ENCODE measurements at regions not wholly inside any gene's neighbourhood (a gene's known extent, or its start where the extent isn't known, plus 50 kb on each side); places are given as distances from the start of the nearest gene placed in this dataset.

DNA sequence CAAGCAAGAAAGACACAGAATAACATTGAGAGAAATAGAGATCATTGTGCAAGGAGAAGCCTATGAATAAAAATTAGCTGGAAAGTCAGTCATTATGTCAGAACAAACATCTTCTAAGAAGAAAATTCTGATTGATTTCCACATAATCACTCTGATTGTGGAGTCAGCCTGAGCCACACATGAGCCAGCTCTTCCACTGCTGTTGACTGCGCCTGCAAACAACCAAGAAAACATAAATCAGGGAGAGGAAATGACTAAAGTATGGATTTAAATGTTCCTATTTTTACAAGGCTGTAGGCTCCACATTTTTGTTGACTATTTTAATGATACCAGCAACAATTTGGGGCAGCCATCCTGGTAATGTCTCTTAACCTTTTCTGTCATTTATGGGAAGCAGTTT lies 962.3 kb downstream of the EFNB2 start:
- DNase-seq, result no peak

DNA sequence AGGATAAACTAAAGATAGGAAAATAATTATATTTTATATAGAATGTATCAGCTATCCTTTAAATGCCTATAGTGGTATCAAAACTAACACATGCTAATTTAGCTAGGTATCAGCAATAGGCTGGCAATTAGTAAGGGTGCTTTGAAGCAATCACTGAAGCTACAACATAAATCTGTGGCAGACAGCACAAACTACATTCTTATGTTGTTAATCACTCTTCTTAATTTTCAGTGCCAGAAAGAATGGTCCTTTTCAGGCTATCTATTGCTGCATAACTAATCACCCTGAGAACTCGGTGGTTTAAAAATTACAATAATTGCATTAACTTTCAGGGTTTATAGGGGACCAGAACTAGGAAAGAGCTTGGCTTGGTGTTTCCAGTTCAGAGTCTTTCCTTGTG lies 963.1 kb downstream of the EFNB2 start:
- no peak for DNase-seq

DNA sequence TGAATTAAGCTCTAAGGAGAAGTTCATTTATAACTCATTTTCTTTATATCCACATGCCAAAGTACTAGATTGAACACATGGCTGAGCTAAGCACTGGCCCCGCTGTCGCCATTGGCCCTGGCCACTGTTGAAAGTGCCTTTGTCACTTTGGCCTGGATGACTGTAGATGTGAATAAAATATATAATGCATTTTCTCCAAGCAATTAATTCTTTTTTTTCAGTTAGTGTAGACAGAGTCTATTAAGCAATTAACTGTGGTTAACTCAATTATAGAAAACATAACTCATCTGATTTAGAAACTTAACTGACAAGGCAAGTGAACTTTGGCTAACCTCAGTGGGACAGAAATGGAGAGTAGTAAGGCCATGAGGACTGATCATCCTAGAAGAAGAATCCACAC lies 965.6 kb downstream of the EFNB2 start:
- DNase-seq, result no peak

DNA sequence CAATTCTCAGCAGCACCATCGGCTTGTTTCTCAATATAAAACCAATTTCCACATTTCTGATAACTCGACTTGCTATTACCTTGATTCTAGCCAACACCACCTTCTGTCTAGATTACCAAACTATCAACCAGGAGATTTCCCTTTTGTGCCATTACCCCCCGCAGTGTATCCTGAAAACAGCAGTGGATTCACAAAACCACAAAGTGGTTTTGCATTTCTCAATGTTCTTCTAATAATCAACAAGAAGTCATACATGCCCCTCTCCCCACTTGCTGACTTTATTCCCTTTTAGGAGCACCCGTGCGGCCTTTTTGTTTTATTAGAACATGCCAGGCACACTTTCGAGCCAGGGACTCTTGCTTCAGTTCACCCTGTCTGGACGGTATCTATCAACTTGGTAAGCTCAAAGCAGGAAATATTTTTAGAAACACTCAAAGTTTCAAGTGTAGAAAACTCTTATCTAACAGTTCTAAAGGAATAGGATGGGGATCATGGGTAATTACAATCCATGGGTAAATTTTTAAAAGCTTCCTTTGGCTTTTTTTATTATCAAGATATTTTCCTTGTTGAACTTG lies 967.4 kb downstream of the EFNB2 start:
- DNase-seq, result no peak

DNA sequence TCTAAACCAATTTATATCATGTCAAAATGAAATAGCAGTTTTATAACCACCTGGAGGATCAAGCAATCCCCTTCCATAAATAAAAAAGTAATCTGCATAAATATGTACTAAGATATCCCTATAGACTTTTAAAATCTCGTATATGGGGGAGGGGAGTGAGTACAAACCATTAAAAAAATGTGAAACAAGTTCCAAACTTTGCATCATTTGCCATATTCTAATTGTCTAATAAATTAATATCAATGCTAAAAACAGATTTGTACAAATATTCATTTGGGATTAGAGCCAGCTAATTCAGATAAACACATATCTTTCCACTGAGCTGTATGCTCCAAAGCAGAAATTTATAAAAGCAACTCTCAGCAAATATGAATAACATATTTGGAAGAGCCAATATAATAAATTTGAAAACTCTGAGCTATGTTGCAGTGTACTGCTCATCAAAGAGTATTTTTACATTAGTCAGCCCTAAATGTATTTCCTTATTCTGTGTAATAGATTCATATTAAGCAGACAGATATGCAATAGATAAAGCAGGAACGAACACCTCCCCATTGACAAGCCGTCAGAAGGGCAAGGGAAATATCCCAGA lies 970.2 kb downstream of the EFNB2 start:
- no peak for DNase-seq

DNA sequence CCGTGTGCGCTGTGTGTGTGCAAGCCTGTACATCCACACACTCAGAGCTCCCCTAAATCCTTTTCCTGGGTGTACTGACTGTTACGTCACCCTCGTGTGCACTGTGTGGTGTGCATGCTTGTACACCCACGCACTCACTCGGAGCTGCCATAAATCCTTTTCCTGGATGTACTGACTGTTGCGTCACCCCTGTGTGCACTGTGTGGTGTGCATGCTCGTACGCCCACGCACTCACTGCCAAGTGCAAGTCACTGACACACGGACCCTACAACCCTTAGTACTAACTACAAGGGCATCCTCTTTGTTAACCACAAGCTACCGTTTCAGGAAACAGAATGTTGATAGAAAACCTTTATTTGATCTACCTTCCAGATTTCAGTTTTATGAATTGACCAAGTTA lies 983.4 kb downstream of the EFNB2 start:
- no peak for DNase-seq

DNA sequence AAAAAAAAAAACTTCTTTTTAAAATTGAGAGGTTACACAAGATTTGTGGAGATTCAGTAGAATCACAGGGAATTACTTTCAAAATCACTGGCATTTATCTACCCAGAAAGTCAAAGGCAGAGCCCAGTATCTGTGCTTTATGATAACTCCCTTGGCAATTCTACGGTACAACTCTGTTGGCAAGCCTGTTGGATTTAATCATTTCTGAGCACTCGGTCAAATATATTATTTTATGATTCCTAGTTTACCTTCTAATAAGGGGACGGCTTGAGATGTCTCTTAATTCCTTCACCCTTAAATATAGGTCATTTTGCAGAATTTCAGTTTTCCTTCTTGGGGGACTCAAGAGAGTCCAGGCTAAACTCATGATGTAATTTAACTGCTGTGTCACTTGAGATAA lies 987.6 kb downstream of the EFNB2 start:
- DNase-seq, result no peak

DNA sequence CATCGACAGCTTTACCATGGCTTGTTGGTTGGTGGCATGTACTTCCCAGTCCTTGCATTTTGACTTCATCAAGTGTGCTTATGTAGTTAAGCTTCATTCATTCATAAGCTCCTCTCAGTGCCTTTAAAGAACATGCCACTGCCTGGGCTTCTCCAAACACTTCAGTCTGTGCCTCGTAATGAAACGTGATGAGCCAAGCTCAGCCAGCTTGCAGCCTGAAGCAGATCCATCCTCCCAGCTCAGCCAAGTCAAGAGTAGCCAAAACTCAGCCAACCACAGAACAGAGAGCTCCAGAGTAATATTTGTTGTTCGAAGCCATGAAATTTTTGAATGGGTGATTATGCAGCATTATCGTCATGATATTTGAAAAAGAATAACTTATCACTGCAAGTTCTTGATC lies 989.7 kb downstream of the EFNB2 start:
- no peak for DNase-seq

DNA sequence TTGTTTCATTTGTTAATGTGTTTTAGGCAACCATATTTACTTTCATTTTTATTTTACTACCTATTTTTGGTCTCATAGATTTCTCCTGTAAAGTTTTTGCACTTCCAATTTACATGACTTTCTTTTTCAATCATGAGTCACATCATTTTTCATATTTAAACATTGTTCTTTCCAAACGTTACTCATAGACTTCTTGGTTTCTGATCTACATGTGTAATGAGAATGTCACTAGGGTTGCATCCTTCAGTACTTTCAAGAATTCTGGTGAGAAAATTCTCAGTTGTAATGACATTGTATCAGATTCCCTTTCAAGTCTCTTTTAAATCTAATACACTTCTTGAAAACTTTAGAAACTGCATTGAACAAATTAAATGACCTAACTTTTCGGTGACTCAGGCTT lies 991.7 kb downstream of the EFNB2 start:
- no peak for DNase-seq

DNA sequence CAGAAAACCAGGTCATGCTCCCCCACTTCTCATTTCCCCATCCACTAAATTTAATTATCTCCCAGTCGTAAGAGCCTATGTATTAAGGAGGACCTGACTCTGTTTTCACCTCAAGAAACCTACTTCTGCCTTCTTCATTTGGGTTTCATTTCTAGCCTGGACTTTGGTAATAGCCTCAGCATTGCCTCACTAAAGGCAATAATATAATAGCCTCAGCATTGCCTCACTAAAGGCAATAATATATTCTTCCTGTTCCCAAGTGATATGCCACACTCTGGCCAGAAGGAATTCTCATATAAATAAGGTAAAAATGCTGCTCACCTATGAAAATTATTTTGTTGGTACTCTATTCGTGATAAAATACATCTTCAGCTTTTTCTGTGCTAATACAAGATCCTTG lies 993.9 kb downstream of the EFNB2 start:
- DNase-seq, result no peak

DNA sequence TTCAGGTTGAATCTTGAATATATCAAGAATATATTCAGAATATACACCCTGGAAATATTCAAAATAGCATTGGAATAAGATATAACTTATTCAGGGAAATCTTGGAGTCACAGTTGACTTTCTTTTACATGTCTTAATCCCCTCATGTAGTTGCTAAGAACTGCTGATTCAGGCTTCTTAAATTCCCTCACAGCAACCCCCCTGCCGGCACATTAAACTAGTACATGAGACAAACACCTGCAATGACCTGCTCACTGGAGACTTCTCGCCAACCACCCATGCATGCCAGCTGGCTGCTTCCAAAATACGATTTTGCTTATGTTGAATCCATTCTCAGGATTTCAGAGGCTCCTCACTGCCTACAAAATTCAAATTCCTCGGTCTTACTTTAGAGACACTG lies 997.1 kb downstream of the EFNB2 start:
- DNase-seq, result no peak

DNA sequence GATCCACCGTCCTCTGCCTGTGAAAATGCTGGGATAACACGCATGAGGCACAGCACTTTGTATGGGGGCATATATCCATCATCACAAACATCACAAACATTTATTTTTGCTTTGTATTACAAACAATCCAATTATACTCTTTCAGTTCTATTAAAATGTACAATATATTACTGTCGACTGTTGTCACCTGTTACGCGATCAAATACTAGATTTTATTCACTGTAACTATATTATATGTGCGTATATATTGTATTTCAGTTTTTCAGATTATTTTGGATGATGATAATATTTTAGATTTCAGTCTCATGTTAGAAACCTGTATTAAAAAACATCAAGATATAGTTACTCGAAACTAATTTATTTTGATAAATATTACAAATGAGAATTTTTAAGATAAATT lies 998.3 kb downstream of the EFNB2 start:
- DNase-seq, result no peak

DNA sequence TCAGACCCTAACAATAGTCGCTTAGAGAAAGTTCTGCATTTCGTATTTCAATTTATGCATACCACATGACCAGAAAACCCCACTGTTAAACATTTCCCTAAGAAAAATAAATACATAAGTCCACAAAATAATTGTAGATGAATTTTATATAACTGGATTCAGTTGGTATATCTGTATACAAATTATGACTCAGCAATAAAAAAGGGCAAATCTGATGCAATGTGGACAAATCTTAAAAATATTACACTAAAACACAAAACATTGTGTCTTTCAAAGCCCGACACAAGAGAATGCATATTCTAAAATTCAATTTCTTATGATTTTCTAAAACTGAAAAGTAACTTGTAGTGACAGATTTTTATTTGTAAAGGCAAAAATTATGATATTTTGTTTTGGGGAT lies 1005.0 kb downstream of the EFNB2 start:
- DNase-seq, result no peak

DNA sequence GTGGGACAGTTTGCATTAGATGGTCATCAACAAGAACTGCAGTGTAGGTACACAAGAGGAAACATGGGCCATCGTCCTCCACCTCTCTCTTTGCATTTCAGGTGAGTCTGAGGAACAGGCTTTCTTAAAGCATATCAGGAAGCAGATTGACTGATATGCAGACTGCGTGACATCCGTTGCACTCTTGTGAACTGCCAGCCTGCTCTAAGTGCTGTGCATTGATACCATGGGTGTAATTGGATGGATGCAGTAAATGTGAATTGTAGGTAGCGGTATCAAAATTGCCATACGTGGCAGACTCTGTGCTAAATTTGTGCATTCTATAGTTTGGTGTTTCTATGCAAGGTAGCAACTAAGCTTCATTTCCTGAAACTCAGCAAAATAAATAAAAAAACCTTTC lies 1008.3 kb downstream of the EFNB2 start:
- no peak for DNase-seq

DNA sequence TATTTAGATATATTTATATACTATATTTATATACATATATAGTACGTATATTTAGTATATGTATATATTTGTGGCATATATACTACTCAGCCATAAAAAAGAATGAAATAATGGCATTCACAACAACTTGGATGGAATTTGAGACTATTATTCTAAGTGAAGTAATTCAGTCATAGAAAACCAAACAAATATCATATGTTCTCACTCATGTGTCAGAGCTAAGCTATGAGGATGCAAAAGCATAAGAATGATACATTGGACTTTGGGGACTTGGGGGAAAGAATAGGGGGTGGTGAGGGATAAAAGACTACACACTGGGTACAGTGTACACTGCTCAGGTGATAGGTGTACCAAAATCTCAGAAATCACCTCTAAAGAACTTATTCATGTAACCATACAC lies 1015.7 kb downstream of the EFNB2 start:
- no peak for DNase-seq

DNA sequence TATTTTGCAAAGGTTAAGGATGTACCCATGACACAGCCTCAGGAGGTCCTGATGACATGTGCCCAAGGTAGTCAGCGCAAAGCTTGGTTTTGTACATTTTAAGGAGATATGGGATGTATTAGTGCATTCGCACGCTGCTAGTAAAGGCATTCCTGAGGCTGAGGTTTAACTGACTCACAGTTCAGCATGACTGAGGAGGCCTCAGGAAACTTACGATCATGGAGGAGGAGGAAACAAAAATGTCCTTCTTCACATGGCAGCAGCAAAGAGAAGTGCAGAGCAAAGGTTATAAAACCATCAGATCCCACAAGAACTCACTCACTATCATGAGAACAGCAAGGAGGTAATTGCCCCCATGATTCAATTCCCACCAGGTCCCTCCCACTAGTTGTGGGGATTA lies 1017.4 kb downstream of the EFNB2 start:
- no peak for DNase-seq

DNA sequence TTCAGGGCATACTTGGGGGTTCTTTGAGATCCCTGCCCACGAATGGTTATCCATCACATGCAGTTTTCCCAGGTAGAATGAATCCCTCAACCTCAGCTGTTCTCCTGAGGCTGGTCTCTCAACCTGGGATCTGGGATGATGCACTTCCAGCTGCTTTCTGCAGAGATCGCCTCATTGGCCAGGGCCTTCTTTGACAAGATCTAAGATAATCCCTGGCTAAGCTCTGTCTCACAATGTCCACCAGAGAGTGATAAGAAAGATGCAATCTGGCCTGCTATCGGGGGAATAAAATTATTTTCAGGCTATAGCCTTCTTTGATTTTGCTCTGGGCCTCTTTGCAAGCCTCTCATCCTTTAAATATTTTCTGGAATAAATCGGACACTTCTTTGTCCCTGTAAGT lies 1021.1 kb downstream of the EFNB2 start:
- DNase-seq, result no peak

DNA sequence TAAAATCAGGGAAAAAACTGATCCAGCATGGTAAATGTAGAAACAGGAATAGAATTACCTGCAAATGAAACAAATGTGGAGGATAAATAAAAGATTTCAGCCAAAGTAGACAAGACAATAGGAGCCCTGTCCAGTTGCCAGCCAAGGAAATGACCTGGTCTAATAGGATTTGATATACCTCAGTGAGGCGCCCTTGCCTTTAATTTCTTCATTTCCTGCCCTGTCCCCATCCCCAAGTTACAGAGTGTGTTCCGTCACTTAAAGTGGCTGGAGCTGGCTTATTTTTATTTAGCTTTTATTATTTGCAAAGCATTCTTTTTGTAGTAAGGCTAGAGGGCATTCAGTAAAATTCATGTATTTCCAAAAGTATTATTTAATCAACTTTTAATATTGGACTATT lies 1022.0 kb downstream of the EFNB2 start:
- no peak for DNase-seq

DNA sequence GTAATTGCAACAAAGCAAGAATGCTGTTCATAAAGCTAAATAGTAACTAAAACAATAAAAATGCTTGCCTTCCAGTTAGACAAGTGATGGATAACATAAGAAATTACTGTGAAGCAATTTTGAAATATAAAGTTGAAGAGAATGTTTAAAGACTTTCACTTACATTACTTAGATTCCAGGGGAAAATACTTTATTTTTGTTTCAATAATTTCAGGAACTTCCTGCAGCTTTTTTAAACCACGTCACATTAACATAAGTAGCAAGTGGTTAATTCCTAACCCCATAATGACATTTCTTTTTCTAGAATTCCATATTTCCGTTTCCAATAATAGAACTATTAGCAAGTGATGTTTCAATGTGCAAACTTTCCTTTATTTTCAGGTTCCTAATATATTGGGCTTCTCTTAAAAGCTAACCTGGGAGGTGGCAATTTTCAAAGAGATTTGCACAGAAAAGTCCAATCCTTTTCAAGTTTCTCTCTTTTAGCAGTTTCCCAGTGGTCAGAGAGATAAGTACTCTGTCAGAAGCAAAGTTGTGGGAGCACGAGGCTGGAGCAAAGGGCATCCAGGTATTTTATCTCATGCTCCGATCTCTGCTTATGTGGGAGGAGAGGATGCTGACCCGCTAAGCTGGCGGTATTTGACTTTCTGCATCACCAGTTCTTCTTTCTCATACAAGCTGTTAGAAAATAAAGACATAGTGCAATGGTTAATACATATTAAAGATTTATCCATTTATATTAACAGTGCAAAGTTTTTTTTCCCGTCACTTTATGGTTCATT lies 1025.3 kb downstream of the EFNB2 start:
- no peak for DNase-seq

DNA sequence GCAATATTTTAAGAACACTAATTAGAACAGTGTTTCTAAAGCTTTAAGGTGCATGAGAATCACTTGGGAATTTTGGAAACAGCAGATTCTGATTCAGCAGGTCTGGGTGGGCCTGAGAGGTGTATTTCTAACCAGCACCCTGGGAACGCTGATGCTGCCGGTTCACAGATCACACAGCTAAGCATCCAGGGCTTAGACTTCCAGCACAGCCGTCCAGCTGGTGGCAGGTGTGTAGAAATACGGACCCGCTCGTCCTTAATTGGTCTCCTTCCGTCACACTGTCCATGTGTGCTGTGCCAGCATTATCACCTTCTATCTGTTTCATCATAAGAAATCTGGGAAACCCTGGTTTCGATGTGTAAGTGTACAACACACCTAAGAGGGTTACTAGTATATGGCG lies 1029.0 kb downstream of the EFNB2 start:
- DNase-seq, result no peak

DNA sequence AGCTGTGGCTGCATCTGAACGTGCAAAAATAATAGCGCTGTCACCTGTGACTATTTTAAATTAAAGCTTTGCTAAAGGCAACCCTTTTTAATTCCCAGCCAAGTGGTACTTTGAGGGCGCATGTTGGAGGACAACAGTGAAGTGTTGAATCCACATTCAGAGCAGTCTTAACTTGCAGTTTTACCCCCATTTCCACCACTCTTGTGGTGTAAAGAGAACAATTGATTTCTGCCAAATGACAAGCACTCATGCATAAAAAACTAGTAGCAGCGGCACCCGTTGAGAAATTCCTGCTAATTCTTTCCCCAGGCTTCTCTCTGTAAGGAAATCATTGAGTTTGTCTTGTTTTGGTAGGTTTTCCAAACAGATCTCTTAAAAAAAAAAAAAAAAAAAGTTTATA lies 1033.3 kb downstream of the EFNB2 start:
- no peak for DNase-seq

DNA sequence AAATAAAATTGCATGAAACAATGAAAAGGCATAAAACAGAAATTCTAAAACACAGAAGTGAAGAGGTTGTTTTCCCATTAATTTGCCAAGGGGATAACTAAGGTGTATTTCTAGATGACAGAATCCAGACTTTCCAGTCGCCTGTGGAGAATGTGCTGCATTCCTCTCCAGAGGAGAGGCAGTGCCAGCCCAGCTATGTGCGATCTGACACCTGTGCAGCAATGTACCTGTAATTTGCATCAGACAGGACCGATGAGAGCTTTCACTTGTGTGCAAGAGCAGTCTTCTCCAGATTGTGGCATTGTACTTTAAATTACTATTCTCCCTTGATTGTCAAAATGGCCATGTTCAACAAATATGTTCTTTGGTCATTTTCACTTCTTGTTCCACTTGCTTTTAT lies 1037.9 kb downstream of the EFNB2 start:
- no peak for DNase-seq

DNA sequence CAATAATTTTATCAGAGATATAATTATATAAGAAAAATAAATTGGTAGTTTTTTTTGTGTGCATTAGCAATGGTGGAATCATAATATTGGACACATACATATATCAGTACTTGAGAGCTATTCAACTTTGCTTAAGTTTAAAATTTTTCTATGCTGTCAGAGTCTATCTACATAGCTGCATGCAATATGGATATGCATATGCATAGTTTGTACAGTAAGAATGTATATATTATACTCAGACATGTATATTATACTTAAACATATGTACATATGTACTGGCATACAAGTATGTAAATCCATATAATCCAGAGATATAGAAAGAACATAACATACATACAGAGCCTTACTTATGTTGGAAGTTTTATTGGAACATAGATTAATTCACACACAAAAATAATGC lies 1043.2 kb downstream of the EFNB2 start:
- DNase-seq, result no peak

DNA sequence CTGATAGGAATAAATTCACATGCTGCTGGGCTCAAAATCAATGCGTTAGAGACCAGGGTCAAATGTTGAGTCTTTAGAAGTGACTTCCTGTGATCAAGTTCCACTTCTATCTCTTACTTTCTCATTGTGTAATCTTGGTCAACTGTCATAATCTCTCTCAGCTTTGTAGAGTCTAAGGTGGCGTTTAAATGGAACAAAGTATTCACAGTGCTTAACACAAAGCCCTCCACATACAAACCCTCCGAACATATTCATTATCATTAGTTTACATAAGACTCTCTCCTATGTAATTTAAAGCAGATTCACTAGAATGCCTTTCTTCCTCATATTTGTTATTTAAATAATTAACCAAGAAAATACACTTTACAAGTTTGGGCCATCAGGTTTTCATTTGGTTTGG lies 1044.1 kb downstream of the EFNB2 start:
- DNase-seq, result no peak

DNA sequence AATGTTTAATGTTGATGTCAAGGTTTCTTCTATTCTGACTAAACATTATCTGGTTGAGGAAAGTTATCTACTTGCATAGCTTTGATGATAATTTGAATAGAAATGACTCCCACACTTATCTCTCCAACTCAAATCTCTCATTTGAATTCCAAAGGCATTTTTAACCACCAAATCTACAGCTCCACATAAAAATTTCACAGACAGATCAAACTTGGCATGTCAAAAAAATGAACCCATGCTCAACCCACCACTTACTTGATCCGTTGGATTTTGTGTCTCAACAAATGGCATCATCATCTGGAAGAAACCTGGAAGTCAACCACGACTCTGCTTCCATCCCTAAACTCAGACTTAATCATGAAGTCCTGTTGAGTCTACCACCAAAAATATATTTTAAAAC lies 1050.4 kb downstream of the EFNB2 start:
- DNase-seq, result no peak

All from activated CD8-positive, alpha-beta memory T cell treated with anti-CD3 and anti-CD28 coated beads for 24 hours (primary cell).